ENCODE measurements at regions not wholly inside any gene's neighbourhood (a gene's known extent, or its start where the extent isn't known, plus 50 kb on each side); places are given as distances from the start of the nearest gene placed in this dataset.
"Not testable (repeated sequence)": the region's sequence is repeated elsewhere in the genome, so short reads cannot be mapped to it uniquely, and the experiment has no call there.

DNA sequence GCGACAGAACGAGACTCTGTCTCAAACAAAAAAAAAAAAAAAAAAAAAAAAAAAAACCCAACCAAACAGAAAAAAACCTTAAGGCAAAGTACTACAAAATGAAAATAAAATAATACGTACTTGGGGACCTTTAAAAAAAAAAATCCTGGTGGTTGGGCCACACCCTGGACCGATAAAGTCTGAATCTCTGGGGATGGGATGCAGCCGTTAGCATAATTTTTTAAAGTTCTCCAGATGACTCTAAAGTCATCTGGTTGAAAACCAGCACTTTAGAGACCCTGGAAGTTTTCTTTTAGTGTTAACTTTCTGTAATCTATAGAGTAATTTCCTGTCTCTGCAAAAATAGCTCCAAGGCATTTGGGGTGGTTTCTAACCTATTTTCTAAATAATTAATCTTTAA is 142.9 kb upstream of the SALL4 start:
- H4K91ac ChIP-seq (ENCODE audit: low read length): no peak overlapping the region
- no peak for DNase-seq
- no peaks in the 10 kb centered on the region for H3K36me3 ChIP-seq (ENCODE audit: control insufficient read depth in 1 of 2, insufficient read depth in 2 of 2, low read depth in 1 of 2, low read length in 2 of 2)
- no peak overlapping the region for H2AK5ac ChIP-seq (ENCODE audit: low read length, severe bottlenecking)
- no peak overlapping the region for H3K18ac ChIP-seq (ENCODE audit: low read depth in 1 of 2, low read length in 2 of 2)
- H2AFZ ChIP-seq (ENCODE audit: low read depth, low read length): no peak overlapping the region
- no peaks in the 10 kb centered on the region for H3K27me3 ChIP-seq (ENCODE audit: control insufficient read depth in 1 of 2, insufficient read depth in 1 of 2, low read length in 2 of 2)
- H3K4me1 ChIP-seq (ENCODE audit: control insufficient read depth, insufficient read depth, low read depth, low read length): peaks cover 5% of the 10 kb centered on the region
- no peak overlapping the region for H3K27ac ChIP-seq (ENCODE audit: low read length, poor library complexity, severe bottlenecking)
- no peak overlapping the region for H3K9ac ChIP-seq (ENCODE audit: low read length)
- H3K4me3 ChIP-seq (ENCODE audit: insufficient read depth in 1 of 2, low read depth in 1 of 2, low read length in 2 of 2): no peak overlapping the region
- no peak overlapping the region for H2BK15ac ChIP-seq (ENCODE audit: low read depth, poor library complexity, severe bottlenecking)
- H3K4me2 ChIP-seq (ENCODE audit: low read length, poor library complexity, severe bottlenecking): no peak overlapping the region
- H2BK12ac ChIP-seq (ENCODE audit: low read length in 2 of 2): no peak overlapping the region
- no peak overlapping the region for H4K8ac ChIP-seq (ENCODE audit: low read length)
- H3K4ac ChIP-seq (ENCODE audit: low read depth in 1 of 2, low read length in 2 of 2): no peak overlapping the region
- no peak overlapping the region for H3K23ac ChIP-seq (ENCODE audit: low read length in 2 of 2)
- WGBS: 78% methylated on average over 3 of the region's 5 CpGs
- H3K79me1 ChIP-seq (replicated peaks; ENCODE audit: low read length, poor library complexity, severe bottlenecking): no peaks in the 10 kb centered on the region
- H2BK5ac ChIP-seq (ENCODE audit: low read depth, low read length, poor library complexity, severe bottlenecking): no peak overlapping the region
- H3K9me3 ChIP-seq (ENCODE audit: control insufficient read depth, low read length): no peaks in the 10 kb centered on the region
- H2BK120ac ChIP-seq (ENCODE audit: low read depth, low read length): no peak overlapping the region
- H3K14ac ChIP-seq (ENCODE audit: low read length in 2 of 2): no peak overlapping the region

DNA sequence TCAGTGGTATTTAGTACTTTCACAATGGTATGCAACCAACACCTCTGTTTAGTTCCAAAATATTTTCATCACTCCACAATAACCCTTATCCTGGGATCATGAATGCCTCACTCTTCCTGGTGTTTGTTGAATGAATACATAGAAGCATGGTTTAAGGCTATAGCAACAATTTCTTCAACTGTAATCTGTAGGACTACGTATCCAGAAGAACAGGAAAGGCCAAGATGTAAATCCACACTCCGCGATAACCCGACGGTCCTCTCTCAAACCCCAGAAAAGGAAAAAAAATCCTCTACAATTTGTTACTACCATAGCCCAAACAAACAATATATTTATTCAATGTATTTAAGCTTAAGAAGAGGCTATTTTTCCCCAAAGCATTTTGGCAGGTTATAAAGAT is 141.4 kb upstream of the SALL4 start:
- H3K23ac ChIP-seq (ENCODE audit: low read length in 2 of 2): no peak overlapping the region
- H2BK15ac ChIP-seq (ENCODE audit: low read depth, poor library complexity, severe bottlenecking): no peak overlapping the region
- no peak overlapping the region for H3K4me3 ChIP-seq (ENCODE audit: insufficient read depth in 1 of 2, low read depth in 1 of 2, low read length in 2 of 2)
- H3K36me3 ChIP-seq (ENCODE audit: control insufficient read depth in 1 of 2, insufficient read depth in 2 of 2, low read depth in 1 of 2, low read length in 2 of 2): no peaks in the 10 kb centered on the region
- H3K9me3 ChIP-seq (ENCODE audit: control insufficient read depth, low read length): no peaks in the 10 kb centered on the region
- no peak overlapping the region for H3K27ac ChIP-seq (ENCODE audit: low read length, poor library complexity, severe bottlenecking)
- no peak overlapping the region for H2BK5ac ChIP-seq (ENCODE audit: low read depth, low read length, poor library complexity, severe bottlenecking)
- no peak overlapping the region for H2BK120ac ChIP-seq (ENCODE audit: low read depth, low read length)
- H2AK5ac ChIP-seq (ENCODE audit: low read length, severe bottlenecking): no peak overlapping the region
- H2BK12ac ChIP-seq (ENCODE audit: low read length in 2 of 2): no peak overlapping the region
- no peak overlapping the region for H2AFZ ChIP-seq (ENCODE audit: low read depth, low read length)
- no peak for DNase-seq
- H3K18ac ChIP-seq (ENCODE audit: low read depth in 1 of 2, low read length in 2 of 2): no peak overlapping the region
- H3K4ac ChIP-seq (ENCODE audit: low read depth in 1 of 2, low read length in 2 of 2): no peak overlapping the region
- H3K14ac ChIP-seq (ENCODE audit: low read length in 2 of 2): no peak overlapping the region
- no peaks in the 10 kb centered on the region for H3K79me1 ChIP-seq (replicated peaks; ENCODE audit: low read length, poor library complexity, severe bottlenecking)
- no peak overlapping the region for H4K91ac ChIP-seq (ENCODE audit: low read length)
- H3K4me2 ChIP-seq (ENCODE audit: low read length, poor library complexity, severe bottlenecking): no peak overlapping the region
- H3K9ac ChIP-seq (ENCODE audit: low read length): no peak overlapping the region
- WGBS: 100% methylated on average over 4 of the region's 5 CpGs
- no peak overlapping the region for H4K8ac ChIP-seq (ENCODE audit: low read length)
- no peaks in the 10 kb centered on the region for H3K27me3 ChIP-seq (ENCODE audit: control insufficient read depth in 1 of 2, insufficient read depth in 1 of 2, low read length in 2 of 2)
- H3K4me1 ChIP-seq (ENCODE audit: control insufficient read depth, insufficient read depth, low read depth, low read length): peaks cover 5% of the 10 kb centered on the region

DNA sequence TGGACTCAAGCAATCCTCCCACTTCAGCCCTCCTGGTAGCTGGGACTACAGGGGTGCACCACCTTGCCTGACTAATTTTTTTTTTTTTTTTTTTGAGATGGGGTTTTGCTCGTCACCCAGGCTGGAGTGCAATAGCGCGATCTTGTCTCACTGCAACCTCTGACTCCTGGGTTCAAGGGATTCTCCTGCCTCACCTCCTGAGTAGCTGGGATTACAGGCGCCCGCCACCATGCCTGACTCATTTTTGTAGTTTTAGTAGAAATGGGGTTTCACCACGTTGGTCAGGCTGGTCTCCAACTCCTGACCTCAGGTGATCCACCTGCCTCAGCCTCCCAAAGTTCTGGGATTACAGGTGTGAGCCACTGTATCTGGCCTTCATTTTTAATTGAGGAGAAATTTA is 141.0 kb upstream of the SALL4 start:
- H3K27me3 ChIP-seq (ENCODE audit: control insufficient read depth in 1 of 2, insufficient read depth in 1 of 2, low read length in 2 of 2); H2BK12ac ChIP-seq (ENCODE audit: low read length in 2 of 2); H3K18ac ChIP-seq (ENCODE audit: low read depth in 1 of 2, low read length in 2 of 2); H4K91ac ChIP-seq (ENCODE audit: low read length); H3K4me2 ChIP-seq (ENCODE audit: low read length, poor library complexity, severe bottlenecking); H3K4ac ChIP-seq (ENCODE audit: low read depth in 1 of 2, low read length in 2 of 2); H3K4me1 ChIP-seq (ENCODE audit: control insufficient read depth, insufficient read depth, low read depth, low read length); H2BK120ac ChIP-seq (ENCODE audit: low read depth, low read length); DNase-seq; H3K36me3 ChIP-seq (ENCODE audit: control insufficient read depth in 1 of 2, insufficient read depth in 2 of 2, low read depth in 1 of 2, low read length in 2 of 2); H2BK15ac ChIP-seq (ENCODE audit: low read depth, poor library complexity, severe bottlenecking); H3K9ac ChIP-seq (ENCODE audit: low read length); H2AK5ac ChIP-seq (ENCODE audit: low read length, severe bottlenecking); H3K4me3 ChIP-seq (ENCODE audit: insufficient read depth in 1 of 2, low read depth in 1 of 2, low read length in 2 of 2); H3K79me1 ChIP-seq (replicated peaks; ENCODE audit: low read length, poor library complexity, severe bottlenecking); H2BK5ac ChIP-seq (ENCODE audit: low read depth, low read length, poor library complexity, severe bottlenecking); H3K27ac ChIP-seq (ENCODE audit: low read length, poor library complexity, severe bottlenecking); H2AFZ ChIP-seq (ENCODE audit: low read depth, low read length); H3K23ac ChIP-seq (ENCODE audit: low read length in 2 of 2); H3K9me3 ChIP-seq (ENCODE audit: control insufficient read depth, low read length); H3K14ac ChIP-seq (ENCODE audit: low read length in 2 of 2); H4K8ac ChIP-seq (ENCODE audit: low read length): not testable (repeated sequence)
- 86% methylated on average over 2 of the region's 6 CpGs for WGBS

DNA sequence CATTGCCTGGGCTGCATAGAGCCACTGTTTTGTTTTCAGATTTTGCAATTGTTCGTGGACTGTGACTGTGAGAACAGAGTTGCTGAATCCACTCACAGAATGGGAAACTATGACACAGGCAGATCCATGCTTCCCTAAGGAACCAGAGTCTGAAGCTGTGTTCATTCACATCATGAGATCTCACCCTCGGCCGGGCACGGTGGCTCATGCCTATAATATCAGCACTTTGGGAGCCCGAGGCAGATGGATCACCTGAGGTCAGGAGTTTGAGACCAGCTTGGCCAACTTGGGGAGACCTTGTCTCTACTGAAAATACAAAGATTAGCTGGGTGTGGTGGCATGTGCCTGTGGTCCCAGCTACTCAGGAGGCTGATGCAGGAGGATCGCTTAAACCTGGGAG is 139.2 kb upstream of the SALL4 start:
- no peaks in the 10 kb centered on the region for H3K79me1 ChIP-seq (replicated peaks; ENCODE audit: low read length, poor library complexity, severe bottlenecking)
- 91% methylated on average over 6 of the region's 6 CpGs for whole genome bisulfite sequencing
- H4K8ac ChIP-seq (ENCODE audit: low read length): peak overlapping the region; percentile 63
- no peak overlapping the region for H4K91ac ChIP-seq (ENCODE audit: low read length)
- H3K36me3 ChIP-seq (ENCODE audit: control insufficient read depth in 1 of 2, insufficient read depth in 2 of 2, low read depth in 1 of 2, low read length in 2 of 2): no peaks in the 10 kb centered on the region
- H3K4me3 ChIP-seq (ENCODE audit: insufficient read depth in 1 of 2, low read depth in 1 of 2, low read length in 2 of 2): no peak overlapping the region
- H2BK120ac ChIP-seq (ENCODE audit: low read depth, low read length): no peak overlapping the region
- no peak overlapping the region for H3K18ac ChIP-seq (ENCODE audit: low read depth in 1 of 2, low read length in 2 of 2)
- peaks cover 5% of the 10 kb centered on the region for H3K4me1 ChIP-seq (ENCODE audit: control insufficient read depth, insufficient read depth, low read depth, low read length)
- no peak overlapping the region for H2BK15ac ChIP-seq (ENCODE audit: low read depth, poor library complexity, severe bottlenecking)
- no peak overlapping the region for H2AFZ ChIP-seq (ENCODE audit: low read depth, low read length)
- no peak overlapping the region for H2BK12ac ChIP-seq (ENCODE audit: low read length in 2 of 2)
- H3K4ac ChIP-seq (ENCODE audit: low read depth in 1 of 2, low read length in 2 of 2): no peak overlapping the region
- DNase-seq: no peak
- no peak overlapping the region for H2BK5ac ChIP-seq (ENCODE audit: low read depth, low read length, poor library complexity, severe bottlenecking)
- no peaks in the 10 kb centered on the region for H3K27me3 ChIP-seq (ENCODE audit: control insufficient read depth in 1 of 2, insufficient read depth in 1 of 2, low read length in 2 of 2)
- no peaks in the 10 kb centered on the region for H3K9me3 ChIP-seq (ENCODE audit: control insufficient read depth, low read length)
- no peak overlapping the region for H3K4me2 ChIP-seq (ENCODE audit: low read length, poor library complexity, severe bottlenecking)
- no peak overlapping the region for H3K14ac ChIP-seq (ENCODE audit: low read length in 2 of 2)
- H3K23ac ChIP-seq (ENCODE audit: low read length in 2 of 2): no peak overlapping the region
- H3K27ac ChIP-seq (ENCODE audit: low read length, poor library complexity, severe bottlenecking): no peak overlapping the region
- no peak overlapping the region for H3K9ac ChIP-seq (ENCODE audit: low read length)
- H2AK5ac ChIP-seq (ENCODE audit: low read length, severe bottlenecking): no peak overlapping the region

Measured in mesenchymal stem cell (in vitro differentiated cells and primary cell).